ENCODE measurements at regions not wholly inside any gene's neighbourhood (a gene's known extent, or its start where the extent isn't known, plus 50 kb on each side); places are given as distances from the start of the nearest gene placed in this dataset.
"Not testable (repeated sequence)": the region's sequence is repeated elsewhere in the genome, so short reads cannot be mapped to it uniquely, and the experiment has no call there.

DNA sequence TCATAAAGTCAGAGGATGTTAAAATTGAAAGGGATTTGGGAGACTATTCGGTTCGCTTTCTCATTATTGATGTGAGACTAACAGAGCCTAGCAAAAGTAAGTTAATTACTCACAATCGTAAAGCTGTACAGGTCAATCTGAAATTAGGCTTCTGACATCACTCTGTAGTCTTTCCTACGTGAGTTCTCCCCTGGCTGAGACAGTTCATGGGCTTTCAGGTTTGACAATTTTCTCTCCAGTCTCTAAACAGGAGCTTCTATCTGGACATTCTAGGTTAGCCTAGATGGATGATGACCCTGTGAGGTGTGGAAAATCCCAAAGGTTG lies 77.5 kb upstream of the VKORC1L1 start:
- TF ChIP-seq, protein P1, sequence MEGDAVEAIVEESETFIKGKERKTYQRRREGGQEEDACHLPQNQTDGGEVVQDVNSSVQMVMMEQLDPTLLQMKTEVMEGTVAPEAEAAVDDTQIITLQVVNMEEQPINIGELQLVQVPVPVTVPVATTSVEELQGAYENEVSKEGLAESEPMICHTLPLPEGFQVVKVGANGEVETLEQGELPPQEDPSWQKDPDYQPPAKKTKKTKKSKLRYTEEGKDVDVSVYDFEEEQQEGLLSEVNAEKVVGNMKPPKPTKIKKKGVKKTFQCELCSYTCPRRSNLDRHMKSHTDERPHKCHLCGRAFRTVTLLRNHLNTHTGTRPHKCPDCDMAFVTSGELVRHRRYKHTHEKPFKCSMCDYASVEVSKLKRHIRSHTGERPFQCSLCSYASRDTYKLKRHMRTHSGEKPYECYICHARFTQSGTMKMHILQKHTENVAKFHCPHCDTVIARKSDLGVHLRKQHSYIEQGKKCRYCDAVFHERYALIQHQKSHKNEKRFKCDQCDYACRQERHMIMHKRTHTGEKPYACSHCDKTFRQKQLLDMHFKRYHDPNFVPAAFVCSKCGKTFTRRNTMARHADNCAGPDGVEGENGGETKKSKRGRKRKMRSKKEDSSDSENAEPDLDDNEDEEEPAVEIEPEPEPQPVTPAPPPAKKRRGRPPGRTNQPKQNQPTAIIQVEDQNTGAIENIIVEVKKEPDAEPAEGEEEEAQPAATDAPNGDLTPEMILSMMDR (IDR thresholded peaks at IDR 0.05) = not testable (repeated sequence)
- not testable (repeated sequence) for TF ChIP-seq POLR2A (IDR thresholded peaks at IDR 0.05)

Measured in lower leg skin (tissue), 3 donors.